ENCODE measurements at regions not wholly inside any gene's neighbourhood (a gene's known extent, or its start where the extent isn't known, plus 50 kb on each side); places are given as distances from the start of the nearest gene placed in this dataset.

GRCh38 chr1:147822292-147822691, 61.9 kb upstream of the GJA5 start:
- Histone ChIP-seq H3K27ac (ENCODE audit: low read depth in 2 of 2, low read length in 2 of 2) (no peak overlapping the region), H3K36me3 (ENCODE audit: control insufficient read depth in 2 of 3, insufficient read depth in 3 of 3, low read length in 3 of 3) (no peaks in the 10 kb centered on the region), H3K4me1 (ENCODE audit: control insufficient read depth in 2 of 3, insufficient read depth in 2 of 3, low read depth in 1 of 3, low read length in 3 of 3) (no peaks in the 10 kb centered on the region), H3K9ac (ENCODE audit: low read length in 3 of 3) (no peak overlapping the region), H3K27me3 (ENCODE audit: control insufficient read depth, insufficient read depth, low read length) (no peaks in the 10 kb centered on the region), H3K4me3 (ENCODE audit: low read length in 3 of 3) (no peak overlapping the region), H3K9me3 (ENCODE audit: control insufficient read depth in 2 of 3, insufficient read depth in 1 of 3, low read length in 3 of 3) (no peaks in the 10 kb centered on the region)
- FAIRE-seq, result no peak
- no peak for DNase-seq
- TF ChIP-seq, protein P1, sequence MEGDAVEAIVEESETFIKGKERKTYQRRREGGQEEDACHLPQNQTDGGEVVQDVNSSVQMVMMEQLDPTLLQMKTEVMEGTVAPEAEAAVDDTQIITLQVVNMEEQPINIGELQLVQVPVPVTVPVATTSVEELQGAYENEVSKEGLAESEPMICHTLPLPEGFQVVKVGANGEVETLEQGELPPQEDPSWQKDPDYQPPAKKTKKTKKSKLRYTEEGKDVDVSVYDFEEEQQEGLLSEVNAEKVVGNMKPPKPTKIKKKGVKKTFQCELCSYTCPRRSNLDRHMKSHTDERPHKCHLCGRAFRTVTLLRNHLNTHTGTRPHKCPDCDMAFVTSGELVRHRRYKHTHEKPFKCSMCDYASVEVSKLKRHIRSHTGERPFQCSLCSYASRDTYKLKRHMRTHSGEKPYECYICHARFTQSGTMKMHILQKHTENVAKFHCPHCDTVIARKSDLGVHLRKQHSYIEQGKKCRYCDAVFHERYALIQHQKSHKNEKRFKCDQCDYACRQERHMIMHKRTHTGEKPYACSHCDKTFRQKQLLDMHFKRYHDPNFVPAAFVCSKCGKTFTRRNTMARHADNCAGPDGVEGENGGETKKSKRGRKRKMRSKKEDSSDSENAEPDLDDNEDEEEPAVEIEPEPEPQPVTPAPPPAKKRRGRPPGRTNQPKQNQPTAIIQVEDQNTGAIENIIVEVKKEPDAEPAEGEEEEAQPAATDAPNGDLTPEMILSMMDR (IDR thresholded peaks at IDR 0.05; ENCODE audit: borderline replicate concordance, extremely low read depth, insufficient read depth), result no peak
- intact Hi-C loops (cut with DNase I), result no loop called here

DNA sequence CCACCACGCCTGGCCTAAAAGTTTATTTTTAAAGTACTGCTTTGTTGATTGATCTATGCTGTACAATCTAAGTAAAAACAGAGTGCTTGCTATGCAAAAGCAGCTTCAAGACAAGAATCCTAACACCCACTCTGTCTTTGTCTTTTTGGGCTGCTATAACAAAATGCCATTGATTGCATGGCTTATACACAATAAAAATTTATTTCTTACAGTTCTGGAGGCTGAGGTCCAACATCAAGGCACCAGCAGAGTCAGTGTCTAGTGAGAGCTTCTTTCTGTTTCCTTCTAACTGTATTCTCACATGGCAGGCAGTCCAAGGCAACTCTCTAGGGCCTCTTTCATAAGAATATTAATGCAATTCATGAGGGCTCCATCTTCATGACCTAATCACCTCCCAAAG, 63.6 kb upstream of the GJA5 start:
- Histone ChIP-seq H3K27ac (ENCODE audit: low read depth in 2 of 2, low read length in 2 of 2) (no peak overlapping the region), H3K27me3 (ENCODE audit: control insufficient read depth, insufficient read depth, low read length) (no peaks in the 10 kb centered on the region), H3K36me3 (ENCODE audit: control insufficient read depth in 2 of 3, insufficient read depth in 3 of 3, low read length in 3 of 3) (no peaks in the 10 kb centered on the region), H3K4me3 (ENCODE audit: low read length in 3 of 3) (no peak overlapping the region), H3K9me3 (ENCODE audit: control insufficient read depth in 2 of 3, insufficient read depth in 1 of 3, low read length in 3 of 3) (no peaks in the 10 kb centered on the region), H3K9ac (ENCODE audit: low read length in 3 of 3) (no peak overlapping the region), H3K4me1 (ENCODE audit: control insufficient read depth in 2 of 3, insufficient read depth in 2 of 3, low read depth in 1 of 3, low read length in 3 of 3) (no peaks in the 10 kb centered on the region)
- FAIRE-seq (no peak), DNase-seq (no peak)
- TF ChIP-seq, protein P1 (IDR thresholded peaks at IDR 0.05; ENCODE audit: borderline replicate concordance, extremely low read depth, insufficient read depth), result no peak
- intact Hi-C loops (cut with DNase I), result no loop called here

DNA sequence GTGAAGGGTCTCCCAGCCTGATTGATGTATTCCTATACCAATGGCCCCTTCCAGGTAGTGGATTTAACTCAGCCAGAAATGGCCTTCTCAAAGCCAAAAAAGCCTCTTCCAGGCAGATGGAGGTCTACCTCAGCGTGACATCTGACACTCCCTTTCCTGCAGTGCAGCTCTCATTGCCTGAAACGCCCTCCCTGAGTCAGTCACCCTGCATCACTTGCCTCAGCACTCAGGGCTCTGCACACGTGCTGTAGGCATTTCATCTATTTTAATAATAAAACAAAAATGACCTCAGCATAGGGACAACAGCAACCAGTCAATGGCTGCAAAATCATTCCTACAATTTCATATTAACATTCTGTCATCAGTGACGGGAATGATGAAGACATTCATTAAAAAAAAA, 64.4 kb upstream of the GJA5 start:
- no peaks in the 10 kb centered on the region for H3K9me3 ChIP-seq (ENCODE audit: control insufficient read depth in 2 of 3, insufficient read depth in 1 of 3, low read length in 3 of 3)

GRCh38 chr1:147825586-147825985, 65.2 kb upstream of the GJA5 start:
- intact Hi-C loops (cut with DNase I), result no loop called here
- DNase-seq, result no peak
- Histone ChIP-seq H3K4me1 (ENCODE audit: control insufficient read depth in 2 of 3, insufficient read depth in 2 of 3, low read depth in 1 of 3, low read length in 3 of 3) (no peaks in the 10 kb centered on the region), H3K9me3 (ENCODE audit: control insufficient read depth in 2 of 3, insufficient read depth in 1 of 3, low read length in 3 of 3) (no peaks in the 10 kb centered on the region), H3K27me3 (ENCODE audit: control insufficient read depth, insufficient read depth, low read length) (no peaks in the 10 kb centered on the region), H3K4me3 (ENCODE audit: low read length in 3 of 3) (no peak overlapping the region), H3K36me3 (ENCODE audit: control insufficient read depth in 2 of 3, insufficient read depth in 3 of 3, low read length in 3 of 3) (no peaks in the 10 kb centered on the region), H3K27ac (ENCODE audit: low read depth in 2 of 2, low read length in 2 of 2) (no peak overlapping the region), H3K9ac (ENCODE audit: low read length in 3 of 3) (no peak overlapping the region)
- FAIRE-seq, result no peak
- TF ChIP-seq, protein P1 (IDR thresholded peaks at IDR 0.05; ENCODE audit: borderline replicate concordance, extremely low read depth, insufficient read depth), result no peak

More for the DNA sequence above, 64.4 kb upstream of the GJA5 start:
- no peak for DNase-seq
- no peaks in the 10 kb centered on the region for H3K27me3 ChIP-seq (ENCODE audit: control insufficient read depth, insufficient read depth, low read length)
- TF ChIP-seq, protein P1 (IDR thresholded peaks at IDR 0.05; ENCODE audit: borderline replicate concordance, extremely low read depth, insufficient read depth), result no peak
- intact Hi-C loops (cut with DNase I), result no loop called here
- H3K4me3 ChIP-seq (ENCODE audit: low read length in 3 of 3), result no peak overlapping the region
- no peak overlapping the region for H3K9ac ChIP-seq (ENCODE audit: low read length in 3 of 3)
- no peak for FAIRE-seq
- H3K4me1 ChIP-seq (ENCODE audit: control insufficient read depth in 2 of 3, insufficient read depth in 2 of 3, low read depth in 1 of 3, low read length in 3 of 3), result no peaks in the 10 kb centered on the region
- H3K36me3 ChIP-seq (ENCODE audit: control insufficient read depth in 2 of 3, insufficient read depth in 3 of 3, low read length in 3 of 3), result no peaks in the 10 kb centered on the region
- H3K27ac ChIP-seq (ENCODE audit: low read depth in 2 of 2, low read length in 2 of 2), result no peak overlapping the region
